Colonic mucosa (tissue), 4 donors: ENCODE measurements at regions not wholly inside any gene's neighbourhood (a gene's known extent, or its start where the extent isn't known, plus 50 kb on each side); places are given as distances from the start of the nearest gene placed in this dataset.
"Not testable (repeated sequence)": the region's sequence is repeated elsewhere in the genome, so short reads cannot be mapped to it uniquely, and the experiment has no call there.

Experiments used
- DNase-seq: peaks from one replicate; pipeline ENCODE4 v3.0.0-alpha.2; 2020
- H3K27ac ChIP-seq: fragments of 200-600 bp; one replicate; pipeline ENCODE4 v1.8.0; 2021
- H3K27me3 ChIP-seq: fragments of 200-600 bp; one replicate; pipeline ENCODE4 v1.8.0; 2021
- H3K36me3 ChIP-seq: fragments of 200-600 bp; one replicate; pipeline ENCODE4 v1.8.0; 2021
- H3K4me1 ChIP-seq: fragments of 200-600 bp; one replicate; pipeline ENCODE4 v1.8.0; 2021; ENCODE audit warnings: mild to moderate bottlenecking
- H3K4me3 ChIP-seq: fragments of 200-600 bp; one replicate; pipeline ENCODE4 v1.8.0; 2021
- H3K9ac ChIP-seq, 2 donors: one replicate each; pipeline ENCODE4 v1.7.0; 2013; ENCODE audit warnings: control low read depth in 2 of 2, low read depth in 2 of 2, low read length in 2 of 2
- H3K9me3 ChIP-seq: fragments of 200-600 bp; one replicate; pipeline ENCODE4 v1.8.0; 2021
- intact Hi-C: fragments of 100-400 bp; cut with DNase I; formaldehyde crosslinking; loops from one replicate; pipeline ENCODE4 v1.14.1; 2022
- TF ChIP-seq, protein P1 (sequence below): fragments of 200-600 bp; IDR thresholded peaks from one replicate; pipeline ENCODE4 v1.8.0; 2022; ENCODE audit warnings: antibody characterized with exemption, mild to moderate bottlenecking
- donor health status: healthy.
- donor health status: DM: no; HTN: no; CAD: no.
- donor health status: DM: no; HTN: no; CAD: no.

DNA sequence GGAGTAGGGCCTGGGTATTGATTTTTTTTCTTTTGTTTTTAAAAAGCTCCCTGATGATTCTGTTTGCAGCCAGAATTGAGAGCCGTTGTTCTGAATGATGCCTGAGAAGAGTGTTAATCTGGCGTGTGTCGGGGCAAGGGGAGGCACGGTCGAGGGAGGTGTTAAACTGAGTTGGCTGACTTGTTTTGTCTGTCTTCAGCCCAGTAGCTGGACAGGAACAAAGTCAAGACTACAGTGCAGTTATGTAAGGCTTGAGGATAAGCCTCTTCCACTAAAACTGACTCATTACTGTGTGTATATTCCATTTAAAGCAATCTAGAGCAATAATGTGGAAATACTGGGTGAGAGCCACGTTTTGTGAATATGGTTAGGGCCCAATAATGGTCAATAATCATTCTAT is 119.0 kb upstream of the DLG1 start:
- Histone ChIP-seq H3K27me3 (no peaks in the 10 kb centered on the region), H3K27ac (no peak overlapping the region), H3K9ac (no peak overlapping the region), H3K36me3 (no peaks in the 10 kb centered on the region), H3K4me1 (no peaks in the 10 kb centered on the region), H3K9me3 (no peaks in the 10 kb centered on the region), H3K4me3 (no peak overlapping the region)
- intact Hi-C loops: no loop called here
- TF ChIP-seq, protein P1, sequence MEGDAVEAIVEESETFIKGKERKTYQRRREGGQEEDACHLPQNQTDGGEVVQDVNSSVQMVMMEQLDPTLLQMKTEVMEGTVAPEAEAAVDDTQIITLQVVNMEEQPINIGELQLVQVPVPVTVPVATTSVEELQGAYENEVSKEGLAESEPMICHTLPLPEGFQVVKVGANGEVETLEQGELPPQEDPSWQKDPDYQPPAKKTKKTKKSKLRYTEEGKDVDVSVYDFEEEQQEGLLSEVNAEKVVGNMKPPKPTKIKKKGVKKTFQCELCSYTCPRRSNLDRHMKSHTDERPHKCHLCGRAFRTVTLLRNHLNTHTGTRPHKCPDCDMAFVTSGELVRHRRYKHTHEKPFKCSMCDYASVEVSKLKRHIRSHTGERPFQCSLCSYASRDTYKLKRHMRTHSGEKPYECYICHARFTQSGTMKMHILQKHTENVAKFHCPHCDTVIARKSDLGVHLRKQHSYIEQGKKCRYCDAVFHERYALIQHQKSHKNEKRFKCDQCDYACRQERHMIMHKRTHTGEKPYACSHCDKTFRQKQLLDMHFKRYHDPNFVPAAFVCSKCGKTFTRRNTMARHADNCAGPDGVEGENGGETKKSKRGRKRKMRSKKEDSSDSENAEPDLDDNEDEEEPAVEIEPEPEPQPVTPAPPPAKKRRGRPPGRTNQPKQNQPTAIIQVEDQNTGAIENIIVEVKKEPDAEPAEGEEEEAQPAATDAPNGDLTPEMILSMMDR: no peak
- DNase-seq: no peak

DNA sequence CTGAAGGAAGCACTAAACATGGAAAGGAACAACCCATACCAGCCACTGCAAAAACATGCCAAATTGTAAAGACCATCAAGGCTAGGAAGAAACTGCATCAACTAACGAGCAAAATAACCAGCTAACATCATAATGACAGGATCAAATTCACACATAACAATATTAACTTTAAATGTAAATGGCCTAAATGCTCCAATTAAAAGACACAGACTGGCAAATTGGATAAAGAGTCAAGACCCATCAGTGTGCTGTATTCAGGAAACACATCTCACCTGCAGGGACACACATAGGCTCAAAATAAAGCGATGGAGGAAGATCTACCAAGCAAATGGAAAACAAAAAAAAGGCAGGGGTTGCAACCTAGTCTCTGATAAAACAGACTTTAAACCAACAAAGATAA is 113.5 kb upstream of the DLG1 start:
- intact Hi-C loops, H3K4me1 ChIP-seq, H3K27me3 ChIP-seq, H3K9ac ChIP-seq, H3K36me3 ChIP-seq, H3K4me3 ChIP-seq, DNase-seq, H3K9me3 ChIP-seq, H3K27ac ChIP-seq: not testable (repeated sequence)

DNA sequence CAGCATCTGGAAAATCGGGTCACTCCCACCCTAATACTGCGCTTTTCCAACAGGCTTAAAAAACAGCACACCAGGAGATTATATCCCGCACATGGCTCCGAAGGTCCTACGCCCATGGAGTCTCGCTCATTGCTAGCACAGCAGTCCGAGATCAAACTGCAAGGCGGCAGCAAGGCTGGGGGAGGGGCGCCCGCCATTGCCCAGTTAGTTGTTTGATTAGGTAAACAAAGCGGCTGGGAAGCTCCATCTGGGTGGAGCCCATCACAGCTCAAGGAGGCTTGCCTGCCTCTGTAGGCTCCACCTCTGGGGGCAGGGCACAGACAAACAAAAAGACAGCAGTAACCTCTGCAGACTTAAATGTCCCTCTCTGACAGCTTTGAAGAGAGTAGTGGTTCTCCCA is 111.8 kb upstream of the DLG1 start:
- H3K4me1 ChIP-seq, H3K9ac ChIP-seq, H3K27ac ChIP-seq, H3K9me3 ChIP-seq, H3K36me3 ChIP-seq, DNase-seq, H3K27me3 ChIP-seq, intact Hi-C loops, H3K4me3 ChIP-seq: not testable (repeated sequence)

DNA sequence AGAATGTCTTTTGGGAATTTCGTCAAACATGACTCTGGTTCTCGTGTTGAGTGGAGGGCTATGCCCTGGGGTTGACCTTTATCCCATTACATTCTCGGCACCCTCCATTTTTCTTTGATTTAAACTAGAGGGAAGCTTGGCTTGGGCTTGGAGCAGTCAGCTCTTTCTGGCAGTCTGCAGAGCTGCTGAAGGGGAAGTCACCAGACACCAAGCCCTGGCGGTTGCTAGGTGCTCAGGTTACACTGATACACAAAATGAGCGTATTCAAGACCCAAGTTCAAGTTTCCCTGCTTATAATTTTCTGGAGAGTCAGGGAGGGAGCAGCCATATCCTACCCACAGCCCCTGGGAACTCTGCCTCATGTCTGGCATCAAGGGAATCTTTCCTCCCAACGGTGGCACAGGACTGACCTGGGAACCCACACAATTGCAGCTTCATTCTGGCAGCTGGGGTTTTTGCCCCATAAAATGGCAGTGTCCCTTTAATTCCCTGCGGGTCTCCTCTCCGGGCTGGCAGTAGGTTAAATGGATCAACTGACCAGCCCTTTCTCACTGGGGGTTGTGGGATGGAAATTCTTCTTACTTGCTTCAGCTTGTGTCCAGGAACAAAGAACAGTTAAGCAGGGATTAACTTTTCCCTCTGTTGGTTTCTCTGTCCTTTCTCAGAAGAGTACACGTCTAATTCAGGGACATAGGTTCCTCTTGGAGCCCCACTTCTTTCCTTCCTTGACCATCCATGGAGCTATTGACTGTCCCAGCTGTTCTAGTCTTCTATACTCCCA is 110.0 kb upstream of the DLG1 start:
- Histone ChIP-seq H3K4me3 (no peak overlapping the region), H3K9ac (no peak overlapping the region)
- TF ChIP-seq, protein P1: no peak

DNA sequence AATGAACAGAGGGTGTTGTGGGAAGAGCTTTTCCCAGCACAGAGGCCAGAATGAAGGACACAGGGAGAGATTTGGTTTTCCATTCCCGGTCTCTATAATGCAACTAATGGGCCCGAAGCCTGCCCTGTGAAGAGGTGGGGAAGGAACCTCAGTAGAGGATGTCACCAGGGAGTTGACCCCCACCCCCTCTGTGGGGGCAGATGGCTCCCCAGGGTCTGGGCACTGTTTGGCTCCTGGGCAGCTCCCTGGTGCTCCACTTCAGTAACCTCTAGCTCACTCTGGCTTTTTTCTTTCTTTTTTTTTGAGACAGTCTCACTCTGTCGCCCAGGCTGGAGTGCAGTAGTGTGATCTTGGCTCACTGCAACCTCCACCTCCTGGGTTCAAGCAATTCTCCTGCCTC is 109.1 kb upstream of the DLG1 start:
- no peak overlapping the region for H3K9ac ChIP-seq
- H3K27me3 ChIP-seq: no peaks in the 10 kb centered on the region
- no peak overlapping the region for H3K27ac ChIP-seq
- intact Hi-C loops: no loop called here
- H3K4me3 ChIP-seq: no peak overlapping the region
- no peak for DNase-seq
- H3K4me1 ChIP-seq: no peaks in the 10 kb centered on the region
- no peaks in the 10 kb centered on the region for H3K9me3 ChIP-seq
- TF ChIP-seq, protein P1: no peak
- no peaks in the 10 kb centered on the region for H3K36me3 ChIP-seq

More for the DNA sequence above, 110.0 kb upstream of the DLG1 start:
- intact Hi-C loops: no loop called here
- Histone ChIP-seq H3K36me3 (no peaks in the 10 kb centered on the region), H3K4me1 (no peaks in the 10 kb centered on the region), H3K9me3 (no peaks in the 10 kb centered on the region), H3K27ac (no peak overlapping the region), H3K27me3 (no peaks in the 10 kb centered on the region)
- no peak for DNase-seq

DNA sequence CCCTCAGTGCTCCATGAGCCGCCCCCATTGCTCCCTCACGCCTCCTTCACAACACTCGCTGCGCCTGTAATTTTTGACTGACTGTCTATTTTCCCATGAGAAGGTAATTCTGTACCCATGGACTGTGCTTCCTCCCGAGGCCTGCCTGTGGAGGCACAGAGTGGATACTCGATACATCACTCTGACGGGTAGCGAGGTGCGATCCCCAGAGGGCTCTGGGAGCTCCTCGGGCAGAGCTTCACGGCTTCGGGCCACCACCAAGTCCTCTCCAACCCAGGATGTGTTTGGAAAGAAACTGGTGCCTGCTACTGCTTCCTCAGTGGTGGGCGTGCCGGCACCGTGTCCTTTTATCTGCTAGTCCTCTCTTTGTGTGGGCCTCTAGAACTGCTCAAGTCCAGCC is 108.6 kb upstream of the DLG1 start:
- intact Hi-C loops: no loop called here
- H3K9ac ChIP-seq: no peak overlapping the region
- H3K4me3 ChIP-seq: no peak overlapping the region
- H3K36me3 ChIP-seq: no peaks in the 10 kb centered on the region
- no peaks in the 10 kb centered on the region for H3K27me3 ChIP-seq
- no peaks in the 10 kb centered on the region for H3K4me1 ChIP-seq
- H3K9me3 ChIP-seq: no peaks in the 10 kb centered on the region
- no peak overlapping the region for H3K27ac ChIP-seq
- TF ChIP-seq, protein P1: no peak
- no peak for DNase-seq
